Omental fat pad (tissue), 3 donors: ENCODE measurements at regions not wholly inside any gene's neighbourhood (a gene's known extent, or its start where the extent isn't known, plus 50 kb on each side); places are given as distances from the start of the nearest gene placed in this dataset.

Experiments
- ATAC-seq: fragments of 150-250 bp; one replicate; pipeline ENCODE4 v1.9.1; 2016; ENCODE audit warnings: mild to moderate bottlenecking, moderate library complexity; ENCODE audit not compliant: low FRiP score
- DNase-seq: peaks from one replicate; pipeline ENCODE4 v3.0.0-alpha.2; 2019; ENCODE audit warnings: low spot score
- TF ChIP-seq, protein P1 (sequence below), 3 donors: fragments of 450-650 bp; IDR thresholded peaks; one replicate each; pipeline ENCODE4 v1.5.1; 2016 to 2017; ENCODE audit warnings: antibody characterized with exemption in 3 of 3, mild to moderate bottlenecking in 3 of 3, moderate library complexity in 2 of 3

- TF ChIP-seq, protein P1, sequence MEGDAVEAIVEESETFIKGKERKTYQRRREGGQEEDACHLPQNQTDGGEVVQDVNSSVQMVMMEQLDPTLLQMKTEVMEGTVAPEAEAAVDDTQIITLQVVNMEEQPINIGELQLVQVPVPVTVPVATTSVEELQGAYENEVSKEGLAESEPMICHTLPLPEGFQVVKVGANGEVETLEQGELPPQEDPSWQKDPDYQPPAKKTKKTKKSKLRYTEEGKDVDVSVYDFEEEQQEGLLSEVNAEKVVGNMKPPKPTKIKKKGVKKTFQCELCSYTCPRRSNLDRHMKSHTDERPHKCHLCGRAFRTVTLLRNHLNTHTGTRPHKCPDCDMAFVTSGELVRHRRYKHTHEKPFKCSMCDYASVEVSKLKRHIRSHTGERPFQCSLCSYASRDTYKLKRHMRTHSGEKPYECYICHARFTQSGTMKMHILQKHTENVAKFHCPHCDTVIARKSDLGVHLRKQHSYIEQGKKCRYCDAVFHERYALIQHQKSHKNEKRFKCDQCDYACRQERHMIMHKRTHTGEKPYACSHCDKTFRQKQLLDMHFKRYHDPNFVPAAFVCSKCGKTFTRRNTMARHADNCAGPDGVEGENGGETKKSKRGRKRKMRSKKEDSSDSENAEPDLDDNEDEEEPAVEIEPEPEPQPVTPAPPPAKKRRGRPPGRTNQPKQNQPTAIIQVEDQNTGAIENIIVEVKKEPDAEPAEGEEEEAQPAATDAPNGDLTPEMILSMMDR (IDR thresholded peaks at IDR 0.05): no peak
- DNase-seq: no peak
- ATAC-seq: no peak
Measured at GRCh38 chr6:86010915-86011786, 368.5 kb upstream of the SYNCRIP start.

DNA sequence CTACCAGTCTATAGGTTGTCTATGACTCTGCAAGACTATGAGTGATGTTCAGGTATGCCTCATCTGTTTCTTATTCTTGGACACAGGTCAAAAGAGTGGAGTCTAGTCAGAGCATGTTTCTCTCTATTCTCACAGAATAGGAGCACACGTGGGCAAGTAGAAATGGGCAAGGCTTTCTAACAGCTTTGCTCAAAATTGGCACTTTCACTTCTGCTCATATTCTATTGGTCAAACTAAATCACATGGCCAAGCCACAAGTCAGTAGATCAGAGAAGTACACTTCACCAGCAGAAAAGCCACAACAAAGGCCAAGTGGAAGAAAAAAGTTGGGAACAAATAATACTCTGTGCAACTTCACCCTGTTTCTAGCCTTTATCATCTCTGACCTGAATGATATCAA, 354.5 kb upstream of the SYNCRIP start:
- TF ChIP-seq, protein P1 (IDR thresholded peaks at IDR 0.05): no peak
- DNase-seq (no peak), ATAC-seq (no peak)

DNA sequence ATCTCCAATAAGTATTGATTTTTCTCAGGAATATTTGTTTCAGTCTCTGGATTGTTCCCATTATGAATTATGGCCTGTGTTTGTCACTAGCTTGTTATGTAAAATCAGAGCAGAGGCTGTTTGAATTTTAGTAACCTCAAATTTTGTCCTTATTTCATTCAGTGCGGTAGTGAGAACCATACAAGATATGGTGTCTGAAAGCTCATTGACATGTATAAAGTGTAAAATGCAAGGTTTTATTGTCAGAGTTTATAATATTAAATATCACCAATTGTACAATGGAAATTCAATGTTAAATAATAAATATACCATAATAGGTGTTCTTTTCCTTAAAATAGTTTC, 353.3 kb upstream of the SYNCRIP start:
- TF ChIP-seq, protein P1 (IDR thresholded peaks at IDR 0.05): no peak
- no peak for ATAC-seq
- no peak for DNase-seq

DNA sequence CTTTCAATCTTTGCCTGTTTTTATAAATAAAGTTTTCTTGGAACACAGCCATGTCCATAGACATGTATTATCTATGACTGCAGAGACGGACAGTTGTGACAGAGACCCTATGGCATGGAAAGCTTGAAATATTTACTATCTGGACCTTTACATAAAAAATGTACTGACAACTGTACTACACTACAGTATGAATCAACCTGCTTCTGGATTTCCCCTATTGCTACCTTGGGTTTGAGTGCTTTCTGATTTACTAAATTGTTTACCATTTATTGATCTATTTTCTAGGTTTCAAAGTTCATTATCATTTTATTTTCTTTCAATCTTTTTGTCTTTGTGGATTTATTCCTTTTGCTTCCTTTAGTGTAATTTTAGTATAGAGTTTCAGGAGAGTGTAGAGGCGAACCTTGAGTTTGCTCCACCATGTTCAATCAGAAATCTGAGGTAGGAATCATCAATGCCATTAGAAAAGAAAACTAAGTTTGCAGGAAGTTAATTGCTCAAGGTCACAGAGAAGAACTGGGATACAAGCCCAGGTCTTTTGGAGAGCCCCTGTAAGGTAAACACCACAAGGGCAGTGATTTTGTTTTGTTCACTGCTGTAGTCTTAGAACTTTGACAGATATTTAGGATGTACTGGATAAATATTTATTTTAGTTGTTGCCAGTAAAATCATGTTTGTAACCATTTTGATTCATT, 352.8 kb upstream of the SYNCRIP start:
- ATAC-seq: no peak
- DNase-seq: no peak
- TF ChIP-seq, protein P1 (IDR thresholded peaks at IDR 0.05): no peak

DNA sequence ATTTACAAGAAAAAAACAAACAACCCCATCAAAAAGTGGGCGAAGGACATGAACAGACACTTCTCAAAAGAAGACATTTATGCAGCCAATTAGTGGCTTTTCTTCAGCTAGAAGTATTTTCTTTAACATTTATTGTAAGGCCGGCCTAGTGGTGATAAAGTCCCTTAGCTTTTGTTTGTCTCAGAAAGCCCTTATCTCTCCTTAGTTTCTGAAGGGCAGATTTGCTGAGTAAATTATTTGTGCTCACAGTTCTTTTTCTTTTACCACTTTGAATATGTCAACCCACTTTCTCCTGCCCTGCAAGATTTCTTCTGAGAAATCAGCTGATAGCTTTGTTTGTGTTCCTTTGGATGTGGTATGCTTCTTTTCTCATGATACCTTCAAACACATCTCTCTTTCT, 344.0 kb upstream of the SYNCRIP start:
- DNase-seq (no peak), ATAC-seq (no peak)
- TF ChIP-seq, protein P1 (IDR thresholded peaks at IDR 0.05): no peak

- DNase-seq: no peak
- TF ChIP-seq, protein P1 (IDR thresholded peaks at IDR 0.05): no peak
- no peak for ATAC-seq
Measured at GRCh38 chr6:85983032-85983659, 340.5 kb upstream of the SYNCRIP start.
